ENCODE measurements at regions not wholly inside any gene's neighbourhood (a gene's known extent, or its start where the extent isn't known, plus 50 kb on each side); places are given as distances from the start of the nearest gene placed in this dataset.

GRCh38 chr7:85475071-85475470 lies 288.2 kb upstream of the SEMA3D start:
- no peak for TF ChIP-seq REST (IDR thresholded peaks at IDR 0.05; ENCODE audit: insufficient replicate concordance, low read depth)
- TF ChIP-seq GABPA (IDR thresholded peaks at IDR 0.05; ENCODE audit: low read depth) = no peak
- TF ChIP-seq SPI1 (IDR thresholded peaks at IDR 0.05; ENCODE audit: borderline replicate concordance, low read depth) = no peak
- no peak for TF ChIP-seq POLR2AphosphoS5 (IDR thresholded peaks at IDR 0.05; ENCODE audit: low read depth)
- TF ChIP-seq CTCF (IDR thresholded peaks at IDR 0.05; ENCODE audit: insufficient read depth, low read length) = no peak
- Histone ChIP-seq H3K27me3 (ENCODE audit: insufficient read depth, poor library complexity, severe bottlenecking) (no peaks in the 10 kb centered on the region), H3K4me3 (replicated peaks; ENCODE audit: insufficient read depth, low read length) (no peak overlapping the region), H3K27ac (replicated peaks) (no peak overlapping the region)
- DNase-seq (ENCODE audit: low read depth in 1 of 2, low spot score in 1 of 2) = no peak

- Histone ChIP-seq H3K27ac (replicated peaks) (no peak overlapping the region), H3K27me3 (ENCODE audit: insufficient read depth, poor library complexity, severe bottlenecking) (no peaks in the 10 kb centered on the region), H3K4me3 (replicated peaks; ENCODE audit: insufficient read depth, low read length) (no peak overlapping the region)
- no peak for DNase-seq (ENCODE audit: low read depth in 1 of 2, low spot score in 1 of 2)
- TF ChIP-seq SPI1 (IDR thresholded peaks at IDR 0.05; ENCODE audit: borderline replicate concordance, low read depth) = no peak
- no peak for TF ChIP-seq POLR2AphosphoS5 (IDR thresholded peaks at IDR 0.05; ENCODE audit: low read depth)
- TF ChIP-seq REST (IDR thresholded peaks at IDR 0.05; ENCODE audit: insufficient replicate concordance, low read depth) = no peak
- TF ChIP-seq CTCF (IDR thresholded peaks at IDR 0.05; ENCODE audit: insufficient read depth, low read length) = no peak
- TF ChIP-seq GABPA (IDR thresholded peaks at IDR 0.05; ENCODE audit: low read depth) = no peak
These were observed 287.4 kb upstream of the SEMA3D start for GRCh38 chr7:85474234-85474633.

GRCh38 chr7:85471740-85472139 lies 284.9 kb upstream of the SEMA3D start:
- no peaks in the 10 kb centered on the region for H3K27me3 ChIP-seq (ENCODE audit: insufficient read depth, poor library complexity, severe bottlenecking)
- TF ChIP-seq POLR2AphosphoS5 (IDR thresholded peaks at IDR 0.05; ENCODE audit: low read depth) = no peak
- TF ChIP-seq SPI1 (IDR thresholded peaks at IDR 0.05; ENCODE audit: borderline replicate concordance, low read depth) = peak; percentile 31; the same call in 1 of the 2 replicates
- no peak overlapping the region for H3K4me3 ChIP-seq (replicated peaks; ENCODE audit: insufficient read depth, low read length)
- DNase-seq (ENCODE audit: low read depth in 1 of 2, low spot score in 1 of 2) = peak in 1 of 2 experiments; percentile 28
- H3K27ac ChIP-seq (replicated peaks) = no peak overlapping the region

GRCh38 chr7:85471307-85471706 lies 284.5 kb upstream of the SEMA3D start:
- TF ChIP-seq POLR2AphosphoS5 (IDR thresholded peaks at IDR 0.05; ENCODE audit: low read depth) (no peak), SPI1 (IDR thresholded peaks at IDR 0.05; ENCODE audit: borderline replicate concordance, low read depth) (no peak), CTCF (IDR thresholded peaks at IDR 0.05; ENCODE audit: insufficient read depth, low read length) (no peak)
- Histone ChIP-seq H3K27me3 (ENCODE audit: insufficient read depth, poor library complexity, severe bottlenecking) (no peaks in the 10 kb centered on the region), H3K4me3 (replicated peaks; ENCODE audit: insufficient read depth, low read length) (no peak overlapping the region), H3K27ac (replicated peaks) (no peak overlapping the region)
- no peak for DNase-seq (ENCODE audit: low read depth in 1 of 2, low spot score in 1 of 2)

All from HL-60 (cell line).